GM12878 (cell line): ENCODE measurements at regions not wholly inside any gene's neighbourhood (a gene's known extent, or its start where the extent isn't known, plus 50 kb on each side); places are given as distances from the start of the nearest gene placed in this dataset.

Experiments used
- POLR2AphosphoS5 ChIP-seq: IDR thresholded peaks from 2 replicates; pipeline ENCODE4 v1.6.1; 2011; ENCODE audit warnings: mild to moderate bottlenecking, low read length, inconsistent platforms
- SMAD1 ChIP-seq: fragments of 450-650 bp; IDR thresholded peaks from 2 replicates; pipeline ENCODE4 v1.6.1; 2018; ENCODE audit warnings: mild to moderate bottlenecking, low read depth; ENCODE audit not compliant: partially characterized antibody
- ZNF24 ChIP-seq: fragments of 450-650 bp; IDR thresholded peaks from 2 replicates; pipeline ENCODE4 v1.6.1; 2017; ENCODE audit warnings: antibody characterized with exemption, mild to moderate bottlenecking
- TF ChIP-seq, protein P1 (sequence below): IDR thresholded peaks from 2 replicates; pipeline ENCODE4 v1.6.1; 2012; ENCODE audit warnings: improper control_type of control experiment, low read depth, low read length; ENCODE audit not compliant: insufficient replicate concordance
- TF ChIP-seq, protein P2 (sequence below): IDR thresholded peaks from 2 replicates; pipeline ENCODE4 v1.6.1; 2012; ENCODE audit warnings: mild to moderate bottlenecking, low read depth, low read length

DNA sequence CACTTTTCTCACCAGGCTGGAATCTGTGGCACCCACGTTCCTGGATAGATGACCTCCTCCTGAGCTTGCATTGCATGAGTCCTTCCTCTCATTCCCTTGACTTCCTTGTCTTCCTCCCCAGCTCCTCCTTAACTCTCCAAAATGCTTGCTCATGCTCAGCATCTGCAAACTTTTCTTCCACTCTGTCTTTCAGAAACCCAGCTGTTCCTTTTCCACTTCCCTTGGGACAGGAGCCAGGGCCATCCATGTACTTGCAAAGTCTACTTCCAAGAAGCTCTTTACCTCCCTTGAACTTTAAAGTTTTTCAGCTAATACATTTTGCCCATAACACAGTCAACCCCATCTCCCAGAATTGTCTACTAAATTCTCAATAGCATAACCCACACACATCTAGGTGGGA is 861.7 kb downstream of the QKI start:
- TF ChIP-seq SMAD1 (no peak), ZNF24 (no peak), POLR2AphosphoS5 (no peak)
- TF ChIP-seq, protein P1, sequence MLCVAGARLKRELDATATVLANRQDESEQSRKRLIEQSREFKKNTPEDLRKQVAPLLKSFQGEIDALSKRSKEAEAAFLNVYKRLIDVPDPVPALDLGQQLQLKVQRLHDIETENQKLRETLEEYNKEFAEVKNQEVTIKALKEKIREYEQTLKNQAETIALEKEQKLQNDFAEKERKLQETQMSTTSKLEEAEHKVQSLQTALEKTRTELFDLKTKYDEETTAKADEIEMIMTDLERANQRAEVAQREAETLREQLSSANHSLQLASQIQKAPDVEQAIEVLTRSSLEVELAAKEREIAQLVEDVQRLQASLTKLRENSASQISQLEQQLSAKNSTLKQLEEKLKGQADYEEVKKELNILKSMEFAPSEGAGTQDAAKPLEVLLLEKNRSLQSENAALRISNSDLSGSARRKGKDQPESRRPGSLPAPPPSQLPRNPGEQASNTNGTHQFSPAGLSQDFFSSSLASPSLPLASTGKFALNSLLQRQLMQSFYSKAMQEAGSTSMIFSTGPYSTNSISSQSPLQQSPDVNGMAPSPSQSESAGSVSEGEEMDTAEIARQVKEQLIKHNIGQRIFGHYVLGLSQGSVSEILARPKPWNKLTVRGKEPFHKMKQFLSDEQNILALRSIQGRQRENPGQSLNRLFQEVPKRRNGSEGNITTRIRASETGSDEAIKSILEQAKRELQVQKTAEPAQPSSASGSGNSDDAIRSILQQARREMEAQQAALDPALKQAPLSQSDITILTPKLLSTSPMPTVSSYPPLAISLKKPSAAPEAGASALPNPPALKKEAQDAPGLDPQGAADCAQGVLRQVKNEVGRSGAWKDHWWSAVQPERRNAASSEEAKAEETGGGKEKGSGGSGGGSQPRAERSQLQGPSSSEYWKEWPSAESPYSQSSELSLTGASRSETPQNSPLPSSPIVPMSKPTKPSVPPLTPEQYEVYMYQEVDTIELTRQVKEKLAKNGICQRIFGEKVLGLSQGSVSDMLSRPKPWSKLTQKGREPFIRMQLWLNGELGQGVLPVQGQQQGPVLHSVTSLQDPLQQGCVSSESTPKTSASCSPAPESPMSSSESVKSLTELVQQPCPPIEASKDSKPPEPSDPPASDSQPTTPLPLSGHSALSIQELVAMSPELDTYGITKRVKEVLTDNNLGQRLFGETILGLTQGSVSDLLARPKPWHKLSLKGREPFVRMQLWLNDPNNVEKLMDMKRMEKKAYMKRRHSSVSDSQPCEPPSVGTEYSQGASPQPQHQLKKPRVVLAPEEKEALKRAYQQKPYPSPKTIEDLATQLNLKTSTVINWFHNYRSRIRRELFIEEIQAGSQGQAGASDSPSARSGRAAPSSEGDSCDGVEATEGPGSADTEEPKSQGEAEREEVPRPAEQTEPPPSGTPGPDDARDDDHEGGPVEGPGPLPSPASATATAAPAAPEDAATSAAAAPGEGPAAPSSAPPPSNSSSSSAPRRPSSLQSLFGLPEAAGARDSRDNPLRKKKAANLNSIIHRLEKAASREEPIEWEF, result no peak
- TF ChIP-seq, protein P2, sequence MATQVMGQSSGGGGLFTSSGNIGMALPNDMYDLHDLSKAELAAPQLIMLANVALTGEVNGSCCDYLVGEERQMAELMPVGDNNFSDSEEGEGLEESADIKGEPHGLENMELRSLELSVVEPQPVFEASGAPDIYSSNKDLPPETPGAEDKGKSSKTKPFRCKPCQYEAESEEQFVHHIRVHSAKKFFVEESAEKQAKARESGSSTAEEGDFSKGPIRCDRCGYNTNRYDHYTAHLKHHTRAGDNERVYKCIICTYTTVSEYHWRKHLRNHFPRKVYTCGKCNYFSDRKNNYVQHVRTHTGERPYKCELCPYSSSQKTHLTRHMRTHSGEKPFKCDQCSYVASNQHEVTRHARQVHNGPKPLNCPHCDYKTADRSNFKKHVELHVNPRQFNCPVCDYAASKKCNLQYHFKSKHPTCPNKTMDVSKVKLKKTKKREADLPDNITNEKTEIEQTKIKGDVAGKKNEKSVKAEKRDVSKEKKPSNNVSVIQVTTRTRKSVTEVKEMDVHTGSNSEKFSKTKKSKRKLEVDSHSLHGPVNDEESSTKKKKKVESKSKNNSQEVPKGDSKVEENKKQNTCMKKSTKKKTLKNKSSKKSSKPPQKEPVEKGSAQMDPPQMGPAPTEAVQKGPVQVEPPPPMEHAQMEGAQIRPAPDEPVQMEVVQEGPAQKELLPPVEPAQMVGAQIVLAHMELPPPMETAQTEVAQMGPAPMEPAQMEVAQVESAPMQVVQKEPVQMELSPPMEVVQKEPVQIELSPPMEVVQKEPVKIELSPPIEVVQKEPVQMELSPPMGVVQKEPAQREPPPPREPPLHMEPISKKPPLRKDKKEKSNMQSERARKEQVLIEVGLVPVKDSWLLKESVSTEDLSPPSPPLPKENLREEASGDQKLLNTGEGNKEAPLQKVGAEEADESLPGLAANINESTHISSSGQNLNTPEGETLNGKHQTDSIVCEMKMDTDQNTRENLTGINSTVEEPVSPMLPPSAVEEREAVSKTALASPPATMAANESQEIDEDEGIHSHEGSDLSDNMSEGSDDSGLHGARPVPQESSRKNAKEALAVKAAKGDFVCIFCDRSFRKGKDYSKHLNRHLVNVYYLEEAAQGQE, result no peak
